ENCODE measurements at regions not wholly inside any gene's neighbourhood (a gene's known extent, or its start where the extent isn't known, plus 50 kb on each side); places are given as distances from the start of the nearest gene placed in this dataset.

DNA sequence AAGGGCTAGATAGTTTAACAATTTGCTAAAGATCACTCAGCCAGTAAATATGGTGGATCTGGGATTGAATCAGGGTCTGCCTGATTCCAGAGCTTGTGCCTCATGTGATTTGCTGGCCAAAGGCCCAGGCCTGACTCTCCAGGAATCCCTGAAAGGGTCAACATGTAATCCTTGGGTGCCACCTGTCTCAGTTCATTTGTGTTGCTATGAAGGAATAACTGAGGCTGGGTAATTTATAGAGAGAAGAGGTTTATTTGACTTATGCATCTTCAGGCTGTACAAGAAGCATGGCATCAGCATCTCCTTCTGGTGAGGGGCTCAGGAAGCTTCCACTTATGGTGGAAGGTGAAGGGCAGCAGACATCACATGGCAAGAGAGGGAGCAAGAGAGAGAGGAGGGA is 144.9 kb downstream of the FCRL5 start:
- Histone ChIP-seq H4K20me1 (ENCODE audit: insufficient read depth, low read length) (no peaks in the 10 kb centered on the region), H3K4me2 (ENCODE audit: insufficient read depth, low read length) (no peak overlapping the region), H2AFZ (ENCODE audit: low read length) (no peak overlapping the region), H3K9me3 (ENCODE audit: low read depth, low read length) (no peaks in the 10 kb centered on the region), H3K36me3 (ENCODE audit: insufficient read depth, low read length) (no peaks in the 10 kb centered on the region), H3K79me2 (ENCODE audit: insufficient read depth, low read length) (no peaks in the 10 kb centered on the region), H3K4me3 (ENCODE audit: insufficient read depth, low read length) (no peak overlapping the region), H3K27ac (ENCODE audit: low read depth, low read length) (no peak overlapping the region), H3K27me3 (ENCODE audit: insufficient read depth, low read length) (no peaks in the 10 kb centered on the region), H3K4me1 (ENCODE audit: insufficient read depth, low read length) (no peaks in the 10 kb centered on the region)
- TF ChIP-seq, protein P1, sequence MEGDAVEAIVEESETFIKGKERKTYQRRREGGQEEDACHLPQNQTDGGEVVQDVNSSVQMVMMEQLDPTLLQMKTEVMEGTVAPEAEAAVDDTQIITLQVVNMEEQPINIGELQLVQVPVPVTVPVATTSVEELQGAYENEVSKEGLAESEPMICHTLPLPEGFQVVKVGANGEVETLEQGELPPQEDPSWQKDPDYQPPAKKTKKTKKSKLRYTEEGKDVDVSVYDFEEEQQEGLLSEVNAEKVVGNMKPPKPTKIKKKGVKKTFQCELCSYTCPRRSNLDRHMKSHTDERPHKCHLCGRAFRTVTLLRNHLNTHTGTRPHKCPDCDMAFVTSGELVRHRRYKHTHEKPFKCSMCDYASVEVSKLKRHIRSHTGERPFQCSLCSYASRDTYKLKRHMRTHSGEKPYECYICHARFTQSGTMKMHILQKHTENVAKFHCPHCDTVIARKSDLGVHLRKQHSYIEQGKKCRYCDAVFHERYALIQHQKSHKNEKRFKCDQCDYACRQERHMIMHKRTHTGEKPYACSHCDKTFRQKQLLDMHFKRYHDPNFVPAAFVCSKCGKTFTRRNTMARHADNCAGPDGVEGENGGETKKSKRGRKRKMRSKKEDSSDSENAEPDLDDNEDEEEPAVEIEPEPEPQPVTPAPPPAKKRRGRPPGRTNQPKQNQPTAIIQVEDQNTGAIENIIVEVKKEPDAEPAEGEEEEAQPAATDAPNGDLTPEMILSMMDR (IDR thresholded peaks at IDR 0.05; ENCODE audit: extremely low read depth, low read depth, low read length), result no peak
- no peak for DNase-seq (ENCODE audit: insufficient read length, low spot score, missing footprints)

- H3K4me2 ChIP-seq (ENCODE audit: insufficient read depth, low read length), result no peak overlapping the region
- no peaks in the 10 kb centered on the region for H3K36me3 ChIP-seq (ENCODE audit: insufficient read depth, low read length)
- H4K20me1 ChIP-seq (ENCODE audit: insufficient read depth, low read length), result no peaks in the 10 kb centered on the region
- TF ChIP-seq, protein P1 (IDR thresholded peaks at IDR 0.05; ENCODE audit: extremely low read depth, low read depth, low read length), result no peak
- DNase-seq (ENCODE audit: insufficient read length, low spot score, missing footprints), result no peak
- no peak overlapping the region for H2AFZ ChIP-seq (ENCODE audit: low read length)
- no peaks in the 10 kb centered on the region for H3K79me2 ChIP-seq (ENCODE audit: insufficient read depth, low read length)
- no peaks in the 10 kb centered on the region for H3K27me3 ChIP-seq (ENCODE audit: insufficient read depth, low read length)
- H3K27ac ChIP-seq (ENCODE audit: low read depth, low read length), result no peak overlapping the region
- no peaks in the 10 kb centered on the region for H3K9me3 ChIP-seq (ENCODE audit: low read depth, low read length)
- H3K4me1 ChIP-seq (ENCODE audit: insufficient read depth, low read length), result no peaks in the 10 kb centered on the region
- H3K4me3 ChIP-seq (ENCODE audit: insufficient read depth, low read length), result no peak overlapping the region
Measured at GRCh38 chr1:157405662-157406061, 146.7 kb downstream of the FCRL5 start.

- TF ChIP-seq, protein P1 (IDR thresholded peaks at IDR 0.05; ENCODE audit: extremely low read depth, low read depth, low read length), result no peak
- H3K9me3 ChIP-seq (ENCODE audit: low read depth, low read length), result no peaks in the 10 kb centered on the region
- H3K4me3 ChIP-seq (ENCODE audit: insufficient read depth, low read length), result no peak overlapping the region
- no peaks in the 10 kb centered on the region for H3K27me3 ChIP-seq (ENCODE audit: insufficient read depth, low read length)
- no peak for DNase-seq (ENCODE audit: insufficient read length, low spot score, missing footprints)
- H3K79me2 ChIP-seq (ENCODE audit: insufficient read depth, low read length), result no peaks in the 10 kb centered on the region
- H3K4me2 ChIP-seq (ENCODE audit: insufficient read depth, low read length), result no peak overlapping the region
- H3K36me3 ChIP-seq (ENCODE audit: insufficient read depth, low read length), result no peaks in the 10 kb centered on the region
- no peak overlapping the region for H3K27ac ChIP-seq (ENCODE audit: low read depth, low read length)
- H2AFZ ChIP-seq (ENCODE audit: low read length), result no peak overlapping the region
- H3K4me1 ChIP-seq (ENCODE audit: insufficient read depth, low read length), result no peaks in the 10 kb centered on the region
- no peaks in the 10 kb centered on the region for H4K20me1 ChIP-seq (ENCODE audit: insufficient read depth, low read length)
Measured at GRCh38 chr1:157404614-157405013, 147.7 kb downstream of the FCRL5 start.

DNA sequence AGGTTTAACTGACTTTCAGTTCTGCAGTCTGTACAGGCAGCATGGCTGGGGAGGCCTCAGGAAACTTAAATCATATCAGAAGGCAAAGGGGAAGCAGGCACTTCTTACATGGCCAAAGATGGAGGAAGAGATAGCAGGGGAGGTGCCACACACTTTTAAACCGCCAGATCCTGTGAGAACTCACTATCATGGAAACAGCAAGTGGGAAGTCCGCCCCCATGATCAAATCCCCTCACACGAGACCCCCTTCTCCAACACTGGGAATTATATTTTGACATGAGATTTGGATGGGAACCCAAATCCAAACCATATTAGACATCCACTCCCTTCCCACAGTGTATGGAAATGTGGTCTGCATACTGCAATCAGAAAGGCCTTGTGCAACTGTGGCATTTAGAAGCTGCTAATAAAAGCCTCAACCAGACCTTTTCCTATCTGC is 148.2 kb downstream of the FCRL5 start:
- no peak for DNase-seq (ENCODE audit: insufficient read length, low spot score, missing footprints)

More for the DNA sequence above, 148.2 kb downstream of the FCRL5 start:
- Histone ChIP-seq H3K36me3 (ENCODE audit: insufficient read depth, low read length) (no peaks in the 10 kb centered on the region), H2AFZ (ENCODE audit: low read length) (no peak overlapping the region), H3K4me3 (ENCODE audit: insufficient read depth, low read length) (no peak overlapping the region), H4K20me1 (ENCODE audit: insufficient read depth, low read length) (no peaks in the 10 kb centered on the region), H3K79me2 (ENCODE audit: insufficient read depth, low read length) (no peaks in the 10 kb centered on the region), H3K9me3 (ENCODE audit: low read depth, low read length) (no peaks in the 10 kb centered on the region), H3K4me1 (ENCODE audit: insufficient read depth, low read length) (no peaks in the 10 kb centered on the region), H3K4me2 (ENCODE audit: insufficient read depth, low read length) (no peak overlapping the region), H3K27ac (ENCODE audit: low read depth, low read length) (no peak overlapping the region), H3K27me3 (ENCODE audit: insufficient read depth, low read length) (no peaks in the 10 kb centered on the region)
- TF ChIP-seq, protein P1 (IDR thresholded peaks at IDR 0.05; ENCODE audit: extremely low read depth, low read depth, low read length), result no peak
